Endothelial cell of umbilical vein (primary cell): ENCODE measurements at regions not wholly inside any gene's neighbourhood (a gene's known extent, or its start where the extent isn't known, plus 50 kb on each side); places are given as distances from the start of the nearest gene placed in this dataset.

Experiments
- BruUV-seq: library from RNA; stranded (reverse); fragments of 400-500 nt; replicated peaks from 2 replicates; lab custom pipeline; 2021; lab: Mats Ljungman, UMichigan
- CTCF ChIA-PET: fragments of 300-600, 350-600 bp; sonication (Branson Sonifier 250); formaldehyde crosslinking; loops from one replicate; lab custom pipeline; 2021; ENCODE audit warnings: antibody characterized with exemption, inconsistent platforms; lab: Charles Lee
- POLR2A ChIA-PET: fragments of 300-600, 350-600 bp; sonication (Branson Sonifier 250); formaldehyde crosslinking; loops from one replicate; lab custom pipeline; 2021; ENCODE audit warnings: antibody characterized with exemption, inconsistent platforms; lab: Charles Lee
- DNase-seq: peaks from one replicate; pipeline ENCODE4 v3.0.0-alpha.2; 2011; ENCODE audit warnings: low read depth, low spot score
- FAIRE-seq: peaks from 2 replicates; lab custom pipeline; 2011; peaks lifted over from hg19 to GRCh38; lab: Jason Lieb, UNC
- H2AFZ ChIP-seq: 2 replicates; pipeline ENCODE4 v1.6.0; 2012; ENCODE audit warnings: low read depth, low read length, control low read depth, inconsistent platforms
- H3K27ac ChIP-seq: 2 replicates; pipeline ENCODE4 v1.5.1; 2011; ENCODE audit warnings: low read depth, mild to moderate bottlenecking, control low read depth, low read length, moderate library complexity; ENCODE audit not compliant: insufficient read depth
- H3K27me3 ChIP-seq, 2 experiments: 2 replicates each; pipeline versions ENCODE4 v1.6.0 to v1.6.1; 2011; ENCODE audit warnings: low read length in 2 of 2, mixed read lengths in 1 of 2; ENCODE audit not compliant: control insufficient read depth in 2 of 2, insufficient read depth in 2 of 2
- H3K36me3 ChIP-seq, 2 experiments: 2 replicates in 1 of 2; 3 replicates in 1 of 2; pipeline ENCODE4 v1.5.1; 2011; ENCODE audit warnings: low read length in 2 of 2, mild to moderate bottlenecking in 1 of 2, moderate library complexity in 1 of 2; ENCODE audit not compliant: control insufficient read depth in 2 of 2, insufficient read depth in 2 of 2; ENCODE audit errors: extremely low read depth in 1 of 2
- H3K4me1 ChIP-seq: 3 replicates; pipeline ENCODE4 v1.5.1; 2011; ENCODE audit warnings: mild to moderate bottlenecking, low read length; ENCODE audit not compliant: control insufficient read depth, insufficient read depth; ENCODE audit errors: extremely low read depth
- H3K4me2 ChIP-seq: 2 replicates; pipeline ENCODE4 v1.6.1; 2011; ENCODE audit warnings: low read length, control low read depth, mixed read lengths; ENCODE audit not compliant: insufficient read depth
- H3K4me3 ChIP-seq, 3 experiments: fragments of 200-600 bp in 1 of 3; sonication (generic), shearing (Covaris generic) in 1 of 3; replicated peaks in 1 of 3; 2 replicates each; pipeline ENCODE4 v1.5.1; 2011 to 2016; ENCODE audit warnings: control low read depth in 3 of 3, low read length in 3 of 3, mild to moderate bottlenecking in 2 of 3, inconsistent platforms in 1 of 3, low read depth in 1 of 3, moderate library complexity in 1 of 3; ENCODE audit not compliant: insufficient read depth in 1 of 3
- H3K79me2 ChIP-seq: 2 replicates; pipeline ENCODE4 v1.6.0; 2012; ENCODE audit warnings: low read length, inconsistent platforms; ENCODE audit not compliant: control insufficient read depth, insufficient read depth
- H3K9ac ChIP-seq: replicated peaks from 2 replicates; pipeline ENCODE3; 2011; ENCODE audit warnings: low read length, control low read depth; ENCODE audit not compliant: insufficient read depth; ENCODE audit errors: extremely low read depth
- H3K9me1 ChIP-seq: replicated peaks from 3 replicates; pipeline ENCODE4 v1.6.0; 2011; ENCODE audit warnings: mild to moderate bottlenecking, low read length; ENCODE audit not compliant: control insufficient read depth, insufficient read depth; ENCODE audit errors: extremely low read depth
- H3K9me3 ChIP-seq: replicated peaks from 2 replicates; pipeline ENCODE4 v1.5.1; 2012; ENCODE audit warnings: low read length, inconsistent platforms; ENCODE audit not compliant: control insufficient read depth, insufficient read depth
- H4K20me1 ChIP-seq: replicated peaks from 2 replicates; pipeline ENCODE3; 2011; ENCODE audit warnings: mild to moderate bottlenecking, low read length; ENCODE audit not compliant: control insufficient read depth, insufficient read depth; ENCODE audit errors: extremely low read depth
- EZH2 ChIP-seq: IDR thresholded peaks from 2 replicates; pipeline ENCODE4 v1.6.1; 2012; ENCODE audit warnings: borderline replicate concordance, low read depth, mild to moderate bottlenecking, moderate library complexity, low read length, inconsistent platforms; ENCODE audit not compliant: severe bottlenecking
- FOS ChIP-seq: IDR thresholded peaks from 2 replicates; pipeline ENCODE4 v1.6.1; 2011; ENCODE audit warnings: mild to moderate bottlenecking, low read length, moderate library complexity, borderline replicate concordance; ENCODE audit not compliant: insufficient read depth
- JUN ChIP-seq: IDR thresholded peaks from 2 replicates; pipeline ENCODE4 v1.6.1; 2011; ENCODE audit warnings: borderline replicate concordance, low read depth; ENCODE audit not compliant: insufficient read length, insufficient read depth
- POLR2A ChIP-seq: IDR thresholded peaks from 2 replicates; pipeline ENCODE4 v1.6.1; 2012; ENCODE audit warnings: low read depth, mild to moderate bottlenecking, control low read depth, low read length
- POLR2AphosphoS5 ChIP-seq: IDR thresholded peaks from 2 replicates; pipeline ENCODE4 v1.6.1; 2012; ENCODE audit warnings: low read depth, mild to moderate bottlenecking, control low read depth, low read length, moderate library complexity; ENCODE audit not compliant: insufficient read depth
- dilution Hi-C: fragments of 300-500 bp; cut with MboI; formaldehyde crosslinking; loops from one replicate; pipeline ENCODE4 v1.15.0; 2019; ENCODE audit warnings: low sequenced_read_pairs; ENCODE audit not compliant: extremely low pct_ligation_motif_present
- intact Hi-C: fragments of 100-400 bp; cut with micrococcal nuclease; formaldehyde crosslinking; loops from one replicate; pipeline ENCODE4 v1.10.0; 2022
- TF ChIP-seq, protein P1 (sequence below), 2 donors: IDR thresholded peaks; 1 replicate in 1 of 2; 2 replicates in 1 of 2; pipeline ENCODE4 v1.5.1; 2011; ENCODE audit warnings: low read length in 2 of 2, mild to moderate bottlenecking in 2 of 2, moderate library complexity in 2 of 2, control low read depth in 1 of 2, inconsistent platforms in 1 of 2, low read depth in 1 of 2; ENCODE audit not compliant: insufficient read depth in 1 of 2; ENCODE audit errors: extremely low read depth in 1 of 2

DNA sequence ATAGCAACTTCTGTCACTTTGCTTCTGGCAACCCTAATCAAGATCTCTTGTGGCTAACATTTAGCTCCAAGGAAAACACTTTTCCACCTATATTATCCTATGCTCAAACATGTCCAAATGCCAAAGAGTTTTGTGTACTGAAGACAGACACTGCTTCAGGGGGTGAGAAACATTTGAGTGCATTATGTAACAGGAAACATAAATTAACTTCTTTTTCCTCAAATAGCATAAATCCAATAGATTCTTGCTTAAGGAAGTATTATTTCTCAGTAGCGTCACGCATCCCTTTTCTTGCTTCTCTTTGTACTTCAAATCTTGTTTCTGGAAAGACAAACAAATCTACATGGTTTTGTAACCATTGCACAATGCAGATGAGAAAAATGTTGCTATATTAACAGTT is 839.1 kb downstream of the GLUD2 start:
- Histone ChIP-seq H2AFZ (no peak overlapping the region), H3K4me1 (no peaks in the 10 kb centered on the region), H3K9ac (no peak overlapping the region), H3K27me3 (no peaks in the 10 kb centered on the region), H4K20me1 (no peaks in the 10 kb centered on the region), H3K9me1 (no peaks in the 10 kb centered on the region), H3K27ac (no peak overlapping the region), H3K4me2 (no peak overlapping the region), H3K9me3 (no peaks in the 10 kb centered on the region), H3K36me3 (no peaks in the 10 kb centered on the region), H3K79me2 (no peaks in the 10 kb centered on the region), H3K4me3 (no peak overlapping the region)
- intact Hi-C loops: no loop called here
- DNase-seq (no peak), FAIRE-seq (no peak)
- TF ChIP-seq JUN: no peak
- TF ChIP-seq, protein P1, sequence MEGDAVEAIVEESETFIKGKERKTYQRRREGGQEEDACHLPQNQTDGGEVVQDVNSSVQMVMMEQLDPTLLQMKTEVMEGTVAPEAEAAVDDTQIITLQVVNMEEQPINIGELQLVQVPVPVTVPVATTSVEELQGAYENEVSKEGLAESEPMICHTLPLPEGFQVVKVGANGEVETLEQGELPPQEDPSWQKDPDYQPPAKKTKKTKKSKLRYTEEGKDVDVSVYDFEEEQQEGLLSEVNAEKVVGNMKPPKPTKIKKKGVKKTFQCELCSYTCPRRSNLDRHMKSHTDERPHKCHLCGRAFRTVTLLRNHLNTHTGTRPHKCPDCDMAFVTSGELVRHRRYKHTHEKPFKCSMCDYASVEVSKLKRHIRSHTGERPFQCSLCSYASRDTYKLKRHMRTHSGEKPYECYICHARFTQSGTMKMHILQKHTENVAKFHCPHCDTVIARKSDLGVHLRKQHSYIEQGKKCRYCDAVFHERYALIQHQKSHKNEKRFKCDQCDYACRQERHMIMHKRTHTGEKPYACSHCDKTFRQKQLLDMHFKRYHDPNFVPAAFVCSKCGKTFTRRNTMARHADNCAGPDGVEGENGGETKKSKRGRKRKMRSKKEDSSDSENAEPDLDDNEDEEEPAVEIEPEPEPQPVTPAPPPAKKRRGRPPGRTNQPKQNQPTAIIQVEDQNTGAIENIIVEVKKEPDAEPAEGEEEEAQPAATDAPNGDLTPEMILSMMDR (IDR thresholded peaks at IDR 0.05; ENCODE audit: extremely low read depth in 1 of 2, insufficient read depth in 1 of 2, low read depth in 1 of 2, low read length in 2 of 2): no peak
- no peak for TF ChIP-seq FOS
- TF ChIP-seq POLR2AphosphoS5: no peak
- CTCF ChIA-PET: no interaction called here
- POLR2A ChIA-PET: no interaction called here
- dilution Hi-C loops: no loop called here
- BruUV-seq: no TSS peak

DNA sequence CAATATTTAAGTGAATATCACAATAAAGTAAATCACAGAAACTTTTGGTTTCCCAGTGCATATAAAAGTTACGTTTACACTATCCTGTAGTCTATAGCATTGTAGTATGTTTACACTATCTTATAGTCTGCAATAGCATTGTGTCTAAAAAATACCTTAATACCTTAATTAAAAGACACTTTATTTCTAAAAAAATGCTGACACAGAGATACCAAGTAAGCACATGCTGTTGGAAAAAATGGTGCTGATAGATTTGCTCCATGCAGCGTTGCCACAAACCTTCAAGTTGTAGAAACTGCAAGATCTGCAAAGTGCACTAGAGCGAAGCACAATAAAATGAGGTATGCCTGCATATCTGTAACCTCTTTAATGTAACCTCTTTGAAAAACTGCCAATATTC is 847.3 kb downstream of the GLUD2 start:
- no TSS peak for BruUV-seq
- no peaks in the 10 kb centered on the region for H3K9me3 ChIP-seq
- no peaks in the 10 kb centered on the region for H3K27me3 ChIP-seq
- H3K27ac ChIP-seq: no peak overlapping the region
- ChIA-PET CTCF (no interaction called here), POLR2A (no interaction called here)
- no peaks in the 10 kb centered on the region for H4K20me1 ChIP-seq
- H3K4me1 ChIP-seq: no peaks in the 10 kb centered on the region
- intact Hi-C loops (no loop called here), dilution Hi-C loops (no loop called here)
- no peaks in the 10 kb centered on the region for H3K36me3 ChIP-seq
- no peak for TF ChIP-seq EZH2
- TF ChIP-seq POLR2A: no peak
- no peak for FAIRE-seq
- H2AFZ ChIP-seq: no peak overlapping the region
- no peaks in the 10 kb centered on the region for H3K9me1 ChIP-seq
- no peak overlapping the region for H3K4me3 ChIP-seq
- no peak for DNase-seq
- no peak overlapping the region for H3K9ac ChIP-seq
- H3K4me2 ChIP-seq: no peak overlapping the region
- H3K79me2 ChIP-seq: no peaks in the 10 kb centered on the region
